Left colon (tissue), 2 donors: ENCODE measurements at regions not wholly inside any gene's neighbourhood (a gene's known extent, or its start where the extent isn't known, plus 50 kb on each side); places are given as distances from the start of the nearest gene placed in this dataset.
A peak's percentile ranks its signal among the peaks of the same experiment; 100 is the strongest.

Experiments
- ATAC-seq: fragments of 200-7000 bp; cut with Tn5 transposase; one replicate; pipeline ENCODE4 v1.9.1; 2020; ENCODE audit warnings: mild to moderate bottlenecking, moderate library complexity
- DNase-seq, 2 donors: peaks; one replicate each; pipeline ENCODE4 v3.0.0-alpha.2; 2020
- intact Hi-C, 2 donors: fragments of 100-400 bp; cut with DNase I in 1 of 2; cut with micrococcal nuclease in 1 of 2; formaldehyde crosslinking; loops; one replicate each; pipeline versions ENCODE4 v1.11.2 to v1.14.0; 2022; cut with DNase I, micrococcal nuclease
- donor health status: DM: no; HTN: no; CAD: no.
- donor health status: DM: yes; HTN: yes; CAD: no.

DNA sequence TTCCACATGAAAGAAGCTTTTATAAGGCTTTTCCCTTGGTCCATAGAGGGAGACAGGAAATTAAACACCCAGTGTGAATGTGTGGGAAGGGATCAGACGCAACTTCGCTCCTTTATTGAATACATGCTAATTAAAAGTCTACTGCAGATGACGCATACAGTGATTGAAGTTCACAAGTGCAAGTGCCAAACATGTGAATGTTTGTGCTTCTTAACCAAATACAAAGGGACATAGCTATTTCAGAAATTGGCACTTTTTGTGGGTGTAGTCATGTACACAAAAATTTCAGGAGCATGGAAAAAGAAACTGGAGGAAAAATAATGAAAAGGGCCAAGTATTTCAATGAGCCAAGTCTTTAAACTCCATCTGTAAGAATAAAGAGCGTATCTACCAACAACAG is 283.7 kb downstream of the SKAP2 start:
- ATAC-seq: no peak
- no peak for DNase-seq
- intact Hi-C loops: no loop called here

DNA sequence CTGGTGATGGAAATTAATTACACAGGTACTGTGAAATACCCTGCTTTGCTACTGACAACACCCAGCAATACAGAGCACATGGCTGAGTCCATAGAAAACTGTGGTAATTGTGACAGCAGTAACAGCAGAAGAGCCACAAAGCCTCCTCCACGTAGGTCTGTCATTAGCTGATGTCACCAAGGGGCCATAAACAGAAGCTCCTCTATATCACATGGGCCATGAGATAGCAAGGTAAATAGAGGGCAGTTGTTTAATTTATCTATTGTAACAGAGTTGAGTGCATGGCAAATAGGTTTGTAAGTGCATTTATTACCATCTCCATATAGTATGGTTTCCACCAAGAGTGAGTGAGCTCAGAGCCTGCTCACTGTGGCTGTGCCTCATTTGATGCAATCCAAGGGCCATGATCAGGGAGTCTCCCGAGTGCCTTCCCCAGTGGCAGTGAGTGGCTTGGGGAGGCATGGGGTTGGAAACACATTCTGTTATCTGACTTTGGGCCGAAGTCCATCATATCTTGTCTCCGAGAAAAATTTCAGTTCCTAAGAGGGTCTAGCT is 281.2 kb downstream of the SKAP2 start:
- intact Hi-C loops: no loop called here
- ATAC-seq (peak; percentile 68), DNase-seq (no peak)

- ATAC-seq (no peak), DNase-seq (no peak)
- intact Hi-C loops: no loop called here
Measured at GRCh38 chr7:26584326-26584725, 280.1 kb downstream of the SKAP2 start.

DNA sequence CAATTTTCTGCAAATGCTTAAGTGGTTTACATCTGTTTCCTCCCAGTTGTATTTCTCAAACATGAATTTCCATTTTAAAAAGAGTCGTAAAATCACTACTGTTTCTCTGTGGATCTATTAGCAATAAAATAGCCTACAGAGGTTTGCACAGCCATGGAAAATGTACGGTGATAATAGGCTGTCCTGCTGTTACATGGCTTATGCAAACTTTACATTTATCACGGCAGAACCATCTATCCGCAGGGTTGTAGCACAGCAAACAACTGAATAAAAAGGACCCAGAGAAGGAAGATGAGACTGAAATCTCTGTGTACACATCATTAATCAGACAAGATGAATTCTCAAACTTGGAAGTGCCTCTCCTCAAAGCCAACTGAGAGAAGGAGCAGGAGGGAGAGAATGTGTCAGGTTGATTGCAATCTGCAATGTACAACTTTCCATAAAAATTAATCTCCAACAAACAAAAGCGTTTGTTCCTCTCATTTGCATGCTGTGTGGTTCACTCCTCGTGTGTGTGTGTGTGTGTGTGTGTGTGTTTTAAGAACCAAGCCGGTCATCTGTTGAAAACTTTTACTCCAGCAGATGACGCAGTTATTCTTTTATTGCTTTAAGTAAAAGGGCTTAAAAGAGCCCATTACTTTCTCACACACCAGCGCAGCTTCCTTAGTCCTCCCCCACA is 279.3 kb downstream of the SKAP2 start:
- ATAC-seq (no peak), DNase-seq (no peak)
- intact Hi-C loops: no loop called here

GRCh38 chr7:26587536-26587935 is 276.9 kb downstream of the SKAP2 start:
- DNase-seq (no peak), ATAC-seq (no peak)
- intact Hi-C loops: no loop called here

DNA sequence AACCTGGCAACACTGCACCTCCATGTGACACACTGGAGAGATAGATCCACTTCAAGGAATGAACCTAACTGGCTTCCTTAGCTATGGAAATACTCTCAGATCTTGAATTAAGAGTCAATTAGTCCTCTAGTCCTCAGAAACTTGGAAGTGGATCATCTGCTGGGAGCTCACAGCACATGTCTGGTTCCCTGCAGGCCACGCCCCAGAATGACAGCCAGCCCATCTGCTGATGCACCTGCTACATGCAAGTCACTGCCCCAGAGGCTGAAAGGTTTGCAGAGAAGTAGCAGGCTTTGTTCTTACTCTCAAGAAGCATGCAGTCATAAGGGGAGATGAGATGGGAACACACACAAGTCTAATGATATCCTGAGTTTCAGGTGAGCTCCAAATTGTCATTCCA is 275.9 kb downstream of the SKAP2 start:
- ATAC-seq (no peak), DNase-seq (peak in 1 of 2 donors; percentile 18)
- intact Hi-C loops: no loop called here

DNA sequence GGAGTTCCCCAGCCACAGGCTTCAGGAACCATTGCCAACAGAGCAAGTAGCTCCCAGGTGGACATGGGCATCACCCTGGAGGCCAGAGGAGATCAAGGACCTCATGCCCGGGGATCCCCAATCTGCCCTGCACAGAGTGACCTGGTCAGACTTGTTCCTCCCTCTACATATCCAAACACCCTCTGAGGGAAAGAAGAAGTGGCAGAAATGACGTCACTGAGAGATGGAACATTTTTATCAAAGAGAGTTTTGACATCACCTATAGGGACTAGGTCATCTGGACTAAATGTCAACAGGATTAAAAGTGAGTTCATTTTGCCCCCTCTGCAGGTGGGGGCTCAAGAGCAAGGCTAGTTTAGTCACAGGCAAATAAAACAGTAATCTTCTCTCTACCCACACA is 273.7 kb downstream of the SKAP2 start:
- intact Hi-C loops: no loop called here
- ATAC-seq (no peak), DNase-seq (no peak)

DNA sequence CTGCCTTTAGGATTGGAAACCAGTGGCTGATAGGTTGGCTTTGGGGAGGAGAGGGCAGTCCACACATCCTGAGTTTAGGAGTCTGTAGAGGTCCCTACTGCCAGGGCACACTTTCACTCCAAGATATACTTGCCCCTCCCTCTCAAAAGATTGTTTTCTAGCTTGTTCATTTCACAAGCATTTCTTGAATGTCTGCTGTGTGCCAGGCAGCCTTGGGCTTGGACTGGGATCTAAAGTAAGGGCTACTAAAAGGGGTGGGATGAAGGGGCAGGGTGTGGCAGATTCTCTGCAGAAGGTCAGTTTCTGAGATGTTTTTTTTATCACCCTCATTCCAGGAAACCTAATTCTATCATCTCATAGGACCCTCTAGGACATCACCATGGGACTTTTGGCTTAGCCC is 272.4 kb downstream of the SKAP2 start:
- intact Hi-C loops: no loop called here
- ATAC-seq (no peak), DNase-seq (no peak)

DNA sequence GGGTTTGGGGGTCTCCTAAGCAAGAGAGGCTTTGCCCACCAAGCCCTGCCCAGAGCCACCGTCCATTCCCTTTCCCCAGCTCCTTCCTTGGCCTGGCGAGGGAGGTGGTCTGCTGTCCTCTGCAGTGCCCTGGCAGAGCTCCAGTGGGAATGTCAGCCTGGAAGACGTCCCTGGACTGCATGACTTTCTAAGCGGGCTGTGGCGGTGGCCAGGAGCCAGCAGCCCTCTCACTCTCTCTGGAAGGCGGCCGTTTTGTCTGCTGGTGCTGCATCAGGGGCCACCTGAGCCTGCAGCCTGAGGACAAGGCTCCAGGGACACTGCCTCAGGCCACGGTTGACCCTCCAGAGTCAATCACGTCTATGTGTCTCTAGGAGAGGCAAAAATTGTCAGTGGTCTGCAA is 271.0 kb downstream of the SKAP2 start:
- intact Hi-C loops: no loop called here
- DNase-seq (no peak), ATAC-seq (no peak)

DNA sequence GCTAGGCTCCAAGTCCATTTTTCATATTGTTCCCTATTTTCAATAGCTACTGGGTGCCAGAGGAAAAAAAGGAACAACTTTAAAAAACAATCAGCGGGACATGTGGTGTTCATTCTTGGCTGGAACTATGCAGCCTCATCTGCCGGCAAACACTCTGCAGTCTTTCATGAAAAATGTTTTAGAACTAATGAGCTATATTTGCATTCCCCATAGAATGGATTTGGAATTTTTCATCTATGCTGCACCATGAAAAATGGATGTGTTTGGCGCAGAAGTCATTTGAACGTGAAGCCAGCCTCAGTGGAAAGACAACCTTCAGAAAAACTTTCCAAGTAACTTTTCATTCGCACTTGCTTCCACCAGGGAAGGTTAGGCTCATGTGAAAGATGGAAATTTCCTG is 270.5 kb downstream of the SKAP2 start:
- ATAC-seq (no peak), DNase-seq (no peak)
- intact Hi-C loops: no loop called here

- ATAC-seq: no peak
- no peak for DNase-seq
- intact Hi-C loops: no loop called here
Measured at GRCh38 chr7:26594553-26594952, 269.8 kb downstream of the SKAP2 start.

GRCh38 chr7:26598867-26599266 is 265.5 kb downstream of the SKAP2 start:
- intact Hi-C loops: no loop called here
- no peak for ATAC-seq

GRCh38 chr7:26599982-26600381 is 264.4 kb downstream of the SKAP2 start:
- intact Hi-C loops: no loop called here
- DNase-seq (no peak), ATAC-seq (no peak)

More at GRCh38 chr7:26598867-26599266, 265.5 kb downstream of the SKAP2 start:
- DNase-seq: no peak

DNA sequence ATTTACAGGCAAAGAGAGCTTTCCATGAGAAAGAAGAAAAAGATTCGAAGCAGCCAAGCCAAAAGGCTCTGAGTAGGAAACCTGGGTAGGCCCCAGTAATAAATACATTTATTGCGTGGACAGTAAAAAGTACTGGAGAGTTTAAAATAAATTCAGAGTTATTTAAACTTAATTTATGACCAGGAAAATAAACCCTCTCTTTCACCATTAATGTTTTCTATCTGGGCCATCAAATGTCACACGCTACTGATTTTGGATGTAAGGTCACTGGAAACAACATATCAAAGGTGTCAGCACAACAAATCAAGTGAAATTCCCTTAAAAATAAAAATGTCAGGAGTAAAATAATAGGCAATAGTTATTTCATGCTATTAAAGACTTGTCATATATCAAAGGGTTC is 264.0 kb downstream of the SKAP2 start:
- intact Hi-C loops: no loop called here
- DNase-seq (no peak), ATAC-seq (no peak)

DNA sequence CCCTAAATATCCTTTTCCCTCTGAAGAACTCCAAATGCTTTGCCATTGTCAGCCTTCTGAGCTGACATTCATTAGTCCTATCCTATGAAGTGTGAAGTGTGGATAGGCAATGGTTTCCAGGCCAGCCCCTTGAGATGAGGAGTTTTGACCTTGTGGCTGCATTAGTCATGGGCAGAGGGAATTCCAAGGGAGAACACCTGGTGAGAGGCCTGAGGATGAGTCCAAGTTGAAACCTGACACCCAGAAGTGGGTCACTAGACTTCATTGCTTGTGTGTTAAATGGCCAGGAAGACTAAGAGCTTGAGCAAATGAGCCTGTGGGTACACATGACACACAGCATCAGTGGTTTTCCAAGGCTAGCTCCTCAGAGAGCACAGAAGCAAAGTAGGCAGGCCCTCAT is 260.8 kb downstream of the SKAP2 start:
- DNase-seq (no peak), ATAC-seq (no peak)
- intact Hi-C loops: no loop called here

DNA sequence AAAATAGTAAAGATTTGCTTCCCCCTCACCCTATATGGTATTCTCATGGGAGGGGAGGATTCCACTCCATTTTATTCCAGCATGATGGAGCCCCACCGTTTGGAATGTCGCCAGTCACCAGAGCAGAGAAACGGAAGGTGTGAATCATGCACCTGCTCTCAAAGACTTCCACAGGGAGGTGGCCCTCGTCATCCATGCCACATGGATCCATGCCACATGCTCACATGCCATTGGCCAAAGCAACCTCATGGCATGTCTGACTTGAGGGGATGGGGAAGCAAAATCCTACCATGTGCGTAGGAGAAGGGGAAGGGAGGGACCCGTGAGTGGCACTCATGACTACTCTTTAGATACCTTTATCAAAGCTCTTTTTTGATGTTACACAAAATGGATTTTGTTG is 256.0 kb downstream of the SKAP2 start:
- intact Hi-C loops: no loop called here

GRCh38 chr7:26609082-26609481 is 255.3 kb downstream of the SKAP2 start:
- intact Hi-C loops: no loop called here
- DNase-seq: no peak
- no peak for ATAC-seq

More for the DNA sequence above, 256.0 kb downstream of the SKAP2 start:
- DNase-seq: no peak
- no peak for ATAC-seq

DNA sequence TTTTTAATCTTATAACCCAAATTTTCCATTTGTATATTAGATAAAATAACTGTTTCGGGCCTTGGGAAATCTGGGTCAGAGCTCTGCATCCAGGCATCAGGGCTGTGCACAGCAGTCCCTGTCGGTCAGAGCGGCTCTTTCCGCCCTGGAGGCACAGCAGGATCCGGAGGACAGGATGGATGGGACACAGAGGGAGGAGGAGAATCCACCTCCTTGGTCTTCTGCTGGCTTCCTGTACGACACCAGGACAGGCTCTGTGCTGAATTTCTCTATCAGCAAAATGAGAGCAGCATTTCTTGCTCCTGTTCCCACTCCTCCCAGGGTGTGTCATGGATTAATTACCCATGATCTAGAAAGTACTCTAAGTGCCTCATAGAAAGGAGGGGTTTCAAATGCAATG is 254.9 kb downstream of the SKAP2 start:
- no peak for ATAC-seq
- intact Hi-C loops: no loop called here
- no peak for DNase-seq

DNA sequence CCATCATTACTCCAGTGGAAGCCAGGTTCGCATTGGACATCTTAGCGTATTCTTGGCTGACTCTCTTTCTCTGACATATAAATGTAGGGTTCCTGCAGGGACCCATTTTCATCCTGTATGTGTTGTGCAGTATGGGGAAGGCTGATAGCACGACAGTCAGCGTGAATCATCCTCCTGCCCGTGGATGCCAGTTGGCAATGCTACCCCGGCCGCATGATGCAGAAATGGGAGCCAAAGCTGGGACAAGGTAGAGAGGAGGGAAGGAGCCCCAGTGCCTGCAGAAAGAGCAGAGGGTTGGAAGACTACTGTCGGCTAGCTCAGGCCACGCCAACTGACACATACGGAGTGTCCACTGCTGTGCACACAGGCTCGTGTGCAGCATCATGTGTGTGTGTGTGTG is 251.6 kb downstream of the SKAP2 start:
- intact Hi-C loops: no loop called here
- no peak for ATAC-seq
- DNase-seq: no peak

- DNase-seq (no peak), ATAC-seq (no peak)
Measured at GRCh38 chr7:26614503-26614902, 249.9 kb downstream of the SKAP2 start.

GRCh38 chr7:26616235-26616634 is 248.2 kb downstream of the SKAP2 start:
- ATAC-seq (no peak), DNase-seq (no peak)
- intact Hi-C loops: no loop called here

More at GRCh38 chr7:26614503-26614902, 249.9 kb downstream of the SKAP2 start:
- intact Hi-C loops: no loop called here
